T-cell (primary cell): ENCODE measurements at regions not wholly inside any gene's neighbourhood (a gene's known extent, or its start where the extent isn't known, plus 50 kb on each side); places are given as distances from the start of the nearest gene placed in this dataset.

Source experiments
- ATAC-seq, 4 experiments: fragments of 200-7000 bp in 3 of 4; fragments of 150-1000 bp in 1 of 4; cut with Tn5 transposase; replicated peaks in 1 of 4; 1 replicate in 3 of 4; 2 replicates in 1 of 4; pipeline ENCODE4 v1.10.0; 2021; ENCODE audit warnings: moderate library complexity in 3 of 4, mild to moderate bottlenecking in 2 of 4, moderate number of reproducible peaks in 1 of 4
- CTCF ChIA-PET, 2 donors: fragments of 300-600 bp; sonication (Branson Sonifier 250); formaldehyde crosslinking; loops; one replicate each; lab custom pipeline; 2022; ENCODE audit warnings: antibody characterized with exemption in 2 of 2; lab: Charles Lee
- POLR2A ChIA-PET, 2 donors: fragments of 300-600 bp; sonication (Branson Sonifier 250); formaldehyde crosslinking; loops; one replicate each; lab custom pipeline; 2022; ENCODE audit warnings: antibody characterized with exemption in 2 of 2; lab: Charles Lee
- DNase-seq, 35 experiments: peaks; one replicate each; pipeline versions ENCODE4 v3.0.0 to v3.0.0-alpha.2; 2013 to 2023
- H3K27ac ChIP-seq: one replicate; pipeline ENCODE4 v1.5.1; 2013; ENCODE audit warnings: low read length
- H3K27me3 ChIP-seq, 2 experiments: replicated peaks in 1 of 2; 1 replicate in 1 of 2; 2 replicates in 1 of 2; pipeline versions ENCODE4 v1.6.1 to v1.7.0; 2013; ENCODE audit warnings: low read length in 1 of 2, mixed read lengths in 1 of 2; ENCODE audit not compliant: control insufficient read depth in 2 of 2, insufficient read depth in 2 of 2; ENCODE audit errors: extremely low read depth in 1 of 2
- H3K36me3 ChIP-seq, 2 donors: 1 replicate in 1 of 2; 2 replicates in 1 of 2; pipeline versions ENCODE4 v1.6.1 to v1.7.0; 2013; ENCODE audit warnings: low read length in 1 of 2; ENCODE audit not compliant: control insufficient read depth in 2 of 2, insufficient read depth in 1 of 2; ENCODE audit errors: extremely low read depth in 1 of 2
- H3K4me1 ChIP-seq, 2 experiments: 1 replicate in 1 of 2; 2 replicates in 1 of 2; pipeline versions ENCODE4 v1.6.1 to v1.7.0; 2013; ENCODE audit warnings: low read length in 2 of 2, mixed read lengths in 1 of 2; ENCODE audit not compliant: insufficient read depth in 2 of 2, control insufficient read depth in 1 of 2; ENCODE audit errors: extremely low read depth in 1 of 2
- H3K4me3 ChIP-seq, 2 donors: 1 replicate in 1 of 2; 2 replicates in 1 of 2; pipeline versions ENCODE4 v1.5.1 to v1.7.0; 2013; ENCODE audit warnings: mild to moderate bottlenecking in 2 of 2, low read length in 1 of 2, moderate library complexity in 1 of 2; ENCODE audit not compliant: control insufficient read depth in 1 of 2; ENCODE audit errors: extremely low read depth in 1 of 2
- H3K9me3 ChIP-seq: 2 replicates; pipeline ENCODE4 v1.7.0; 2013
- H3K27ac Mint-ChIP-seq, 2 donors: one replicate each; pipeline ENCODE4 v1.8.0; 2020 to 2021; ENCODE audit warnings: mild to moderate bottlenecking in 2 of 2, mixed read lengths in 2 of 2
- H3K27me3 Mint-ChIP-seq, 2 donors: one replicate each; pipeline ENCODE4 v1.8.0; 2021 to 2022; ENCODE audit warnings: mixed read lengths in 2 of 2
- H3K36me3 Mint-ChIP-seq: one replicate; pipeline ENCODE4 v1.8.0; 2021; ENCODE audit warnings: mixed read lengths
- H3K4me1 Mint-ChIP-seq, 3 donors: one replicate each; pipeline ENCODE4 v1.8.0; 2020 to 2022; ENCODE audit warnings: mixed read lengths in 3 of 3, mild to moderate bottlenecking in 1 of 3
- H3K4me3 Mint-ChIP-seq, 3 donors: one replicate each; pipeline ENCODE4 v1.8.0; 2020 to 2022; ENCODE audit warnings: mild to moderate bottlenecking in 3 of 3, mixed read lengths in 3 of 3, moderate library complexity in 3 of 3
- H3K9me3 Mint-ChIP-seq, 3 donors: one replicate each; pipeline ENCODE4 v1.8.0; 2020 to 2022; ENCODE audit warnings: mixed read lengths in 3 of 3
- WGBS: methylation state at CpG from one replicate; pipeline ENCODE4 v1.1.5; 2013; ENCODE audit warnings: missing lambda C conversion rate; ENCODE audit not compliant: insufficient coverage; 5-methylcytosine and 5-hydroxymethylcytosine counted together

DNA sequence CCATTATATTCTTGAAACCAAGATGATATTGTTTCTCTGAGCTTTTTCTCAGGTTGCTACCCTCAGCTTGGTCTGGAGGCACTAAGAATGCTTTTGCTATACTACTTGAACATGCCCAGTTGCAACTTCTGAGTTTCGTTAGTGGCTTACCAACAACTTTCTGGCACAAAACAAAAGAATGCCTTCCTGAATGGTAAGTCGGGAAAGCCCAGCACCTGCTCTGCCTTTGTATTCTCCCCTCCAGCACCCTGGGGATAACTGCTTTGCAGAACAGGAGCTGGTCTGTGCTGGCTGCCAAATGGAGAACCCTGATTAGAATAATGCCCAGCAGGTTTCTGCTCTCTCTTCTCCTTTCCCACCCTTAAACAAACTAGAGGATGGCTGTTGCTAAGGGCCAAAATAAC is 149.3 kb downstream of the TGFB2 start:
- DNase-seq, result no peak
- Mint-ChIP-seq H3K4me1 (no peaks in the 10 kb centered on the region), H3K27me3 (peaks cover 2 to 8% of the 10 kb centered on the region in 2 donors), H3K9me3 (no peaks in the 10 kb centered on the region), H3K27ac (no peak overlapping the region), H3K36me3 (no peaks in the 10 kb centered on the region), H3K4me3 (no peak overlapping the region)
- Histone ChIP-seq H3K27me3 (no peaks in the 10 kb centered on the region), H3K4me1 (no peaks in the 10 kb centered on the region), H3K36me3 (no peaks in the 10 kb centered on the region), H3K9me3 (no peaks in the 10 kb centered on the region), H3K4me3 (no peak overlapping the region), H3K27ac (no peak overlapping the region)
- WGBS, result 75% methylated on average over 2 of the region's 2 CpGs
- ATAC-seq, result no peak
- POLR2A ChIA-PET, result no interaction called here
- CTCF ChIA-PET, result no interaction called here

DNA sequence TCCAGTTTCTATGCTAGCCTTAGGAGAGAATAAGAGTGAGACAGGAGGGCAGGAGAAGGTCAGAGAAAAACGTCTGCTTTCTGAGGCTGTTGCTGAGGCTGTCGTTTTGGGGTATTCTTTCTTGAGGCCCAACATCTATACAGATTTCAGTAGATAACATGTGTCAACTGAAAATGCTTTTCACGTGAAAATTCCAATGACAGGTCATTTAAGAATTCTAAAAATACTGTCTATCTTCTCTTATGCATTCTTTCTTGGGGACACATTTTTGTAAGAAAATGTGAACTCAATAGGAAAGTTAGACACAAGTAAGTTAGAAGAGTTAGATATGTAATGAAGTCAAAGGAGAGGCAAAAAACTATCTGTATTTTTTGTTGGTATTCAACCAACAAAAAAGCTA is 150.8 kb downstream of the TGFB2 start:
- DNase-seq (no peak), ATAC-seq (no peak)
- no CpG with 5 or more reads among the region's 3 CpGs for WGBS
- no peaks in the 10 kb centered on the region for H3K4me1 Mint-ChIP-seq
- ChIA-PET POLR2A (no interaction called here), CTCF (interaction anchor here in 1 of 2 donors (0.8 kb wide), 1 partner anchor 882 kb away, joined by 4 read pairs; no protein-coding TSS in a partner anchor)
- no peaks in the 10 kb centered on the region for H3K4me1 ChIP-seq
- no peaks in the 10 kb centered on the region for H3K27me3 ChIP-seq
- H3K4me3 ChIP-seq, result no peak overlapping the region
- no peaks in the 10 kb centered on the region for H3K9me3 ChIP-seq
- H3K4me3 Mint-ChIP-seq, result no peak overlapping the region
- H3K36me3 Mint-ChIP-seq, result no peaks in the 10 kb centered on the region
- no peak overlapping the region for H3K27ac ChIP-seq
- peaks cover 4 to 13% of the 10 kb centered on the region in 2 donors for H3K27me3 Mint-ChIP-seq
- no peaks in the 10 kb centered on the region for H3K36me3 ChIP-seq
- H3K9me3 Mint-ChIP-seq, result no peaks in the 10 kb centered on the region
- H3K27ac Mint-ChIP-seq, result no peak overlapping the region

DNA sequence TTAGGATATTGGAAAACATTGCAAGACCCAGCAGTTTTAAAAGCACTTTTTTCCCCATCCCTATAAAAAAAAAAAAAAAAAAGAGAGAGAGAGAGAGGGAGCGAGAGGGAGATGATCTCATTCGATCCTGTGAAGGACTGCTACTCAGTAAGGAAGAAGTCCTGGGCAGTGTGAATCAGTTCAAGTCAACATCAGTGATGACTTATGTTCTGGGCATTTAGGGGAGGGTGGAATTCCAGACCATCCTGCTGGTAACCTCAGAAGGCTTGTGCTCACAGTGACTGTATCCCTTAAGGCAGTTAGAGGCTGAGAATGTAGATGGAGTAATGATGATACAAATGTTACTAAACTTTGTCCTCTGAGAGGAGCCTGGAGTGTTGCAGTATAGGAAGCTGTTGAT is 151.4 kb downstream of the TGFB2 start:
- Mint-ChIP-seq H3K27ac (no peak overlapping the region), H3K27me3 (peaks cover 6 to 15% of the 10 kb centered on the region in 2 donors), H3K4me1 (no peaks in the 10 kb centered on the region), H3K4me3 (no peak overlapping the region), H3K36me3 (no peaks in the 10 kb centered on the region), H3K9me3 (no peaks in the 10 kb centered on the region)
- Histone ChIP-seq H3K4me1 (no peaks in the 10 kb centered on the region), H3K27ac (no peak overlapping the region), H3K4me3 (no peak overlapping the region), H3K9me3 (no peaks in the 10 kb centered on the region), H3K27me3 (no peaks in the 10 kb centered on the region), H3K36me3 (no peaks in the 10 kb centered on the region)
- no peak for DNase-seq
- 100% methylated on average over 1 of the region's 2 CpGs for WGBS
- ChIA-PET POLR2A (no interaction called here), CTCF (interaction anchor here in 1 of 2 donors (0.8 kb wide), 1 partner anchor 883 kb away, joined by 4 read pairs; no protein-coding TSS in a partner anchor)
- ATAC-seq, result no peak

DNA sequence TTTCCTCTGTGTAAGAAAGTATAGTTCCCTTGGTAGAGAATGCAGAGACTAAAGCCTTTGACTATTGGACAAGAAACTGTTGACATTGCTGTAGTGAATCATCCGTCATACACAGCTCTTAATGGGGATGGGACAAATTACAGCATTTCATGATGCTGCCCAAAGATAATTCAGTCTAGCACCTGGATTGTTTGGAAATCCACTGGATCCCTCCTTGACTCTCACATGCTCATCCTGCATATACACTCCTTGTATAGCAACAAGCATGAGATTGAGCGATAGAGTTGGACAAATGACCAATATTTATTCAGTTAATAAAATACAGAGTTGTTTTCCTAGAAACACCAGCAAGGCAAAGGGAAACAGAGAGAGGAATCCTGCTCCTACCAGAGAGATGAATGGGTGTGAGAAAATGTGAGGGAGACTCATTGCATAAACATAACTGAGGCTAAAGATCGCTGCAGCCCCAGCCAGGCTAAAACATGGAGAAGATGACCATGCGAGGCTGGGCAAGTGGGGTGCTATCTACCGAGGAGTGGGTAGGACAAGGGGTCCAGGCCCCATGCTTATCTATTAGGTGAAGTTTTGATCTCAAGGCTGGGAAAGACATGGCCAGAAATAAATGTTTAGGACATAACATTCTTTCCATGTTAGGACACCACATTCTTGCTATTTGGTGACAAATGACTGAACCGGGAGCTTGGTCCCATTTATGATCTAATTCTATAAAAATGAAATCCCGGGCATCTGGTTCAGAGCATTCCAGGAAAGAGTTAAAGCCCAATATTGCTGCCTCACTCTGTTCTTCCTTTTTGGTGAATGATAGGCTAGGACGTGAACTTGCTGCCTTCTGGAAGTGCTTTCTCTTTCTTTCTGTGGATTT is 153.2 kb downstream of the TGFB2 start:
- Histone ChIP-seq H3K4me3 (no peak overlapping the region), H3K27me3 (no peaks in the 10 kb centered on the region), H3K9me3 (no peaks in the 10 kb centered on the region), H3K4me1 (no peaks in the 10 kb centered on the region), H3K36me3 (no peaks in the 10 kb centered on the region), H3K27ac (no peak overlapping the region)
- ChIA-PET POLR2A (interaction anchor here in 1 of 2 donors (0.6 kb wide), 1 partner anchor 23 kb away, joined by 3 read pairs; no protein-coding TSS in a partner anchor), CTCF (no interaction called here)
- DNase-seq (no peak), ATAC-seq (no peak)
- 82% methylated on average over 4 of the region's 8 CpGs for WGBS
- H3K27ac Mint-ChIP-seq, result no peak overlapping the region
- no peaks in the 10 kb centered on the region for H3K9me3 Mint-ChIP-seq
- H3K27me3 Mint-ChIP-seq, result peaks cover 4 to 13% of the 10 kb centered on the region in 2 donors
- H3K4me3 Mint-ChIP-seq, result no peak overlapping the region
- no peaks in the 10 kb centered on the region for H3K36me3 Mint-ChIP-seq
- no peaks in the 10 kb centered on the region for H3K4me1 Mint-ChIP-seq

DNA sequence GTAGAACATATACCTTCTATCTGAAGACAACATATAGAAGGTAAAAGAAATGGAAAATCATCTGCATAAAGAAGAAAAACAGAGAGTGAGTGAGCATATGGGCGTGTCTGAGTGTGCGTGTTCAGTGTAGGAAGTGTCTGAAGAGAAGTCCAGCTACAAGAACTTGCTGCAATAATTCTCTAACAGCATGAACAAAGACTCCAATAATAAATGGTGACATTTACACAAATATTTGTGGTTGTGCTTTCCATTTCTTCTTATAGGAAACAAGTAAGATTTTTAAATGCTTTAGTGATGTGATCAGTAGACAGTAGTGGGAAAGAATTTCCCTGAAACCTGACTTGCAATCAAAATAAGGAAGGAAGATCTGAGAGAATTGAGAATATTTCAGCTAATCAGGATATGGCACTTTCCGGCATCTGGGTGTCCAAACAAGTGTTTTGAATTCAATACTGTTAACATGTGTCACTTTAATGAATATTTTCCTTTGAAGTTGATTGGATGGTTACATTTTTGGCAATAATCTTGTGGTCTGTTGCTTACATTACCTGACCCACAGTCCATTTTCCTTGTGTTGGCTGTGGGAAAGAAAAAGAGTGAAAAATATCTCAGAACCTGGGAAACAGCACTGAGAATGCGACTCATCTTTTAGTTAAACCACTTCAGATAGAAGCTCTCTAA is 154.0 kb downstream of the TGFB2 start:
- Histone ChIP-seq H3K9me3 (no peaks in the 10 kb centered on the region), H3K4me1 (no peaks in the 10 kb centered on the region), H3K36me3 (no peaks in the 10 kb centered on the region), H3K4me3 (no peak overlapping the region), H3K27ac (no peak overlapping the region), H3K27me3 (no peaks in the 10 kb centered on the region)
- ChIA-PET CTCF (no interaction called here), POLR2A (interaction anchor here in 1 of 2 donors (0.6 kb wide), 2 partner anchors 22 to 1809 kb away, joined by 3 to 4 read pairs; no protein-coding TSS in a partner anchor)
- no peaks in the 10 kb centered on the region for H3K36me3 Mint-ChIP-seq
- WGBS, result 33% methylated on average over 1 of the region's 4 CpGs
- peaks cover 4 to 17% of the 10 kb centered on the region in 2 donors for H3K27me3 Mint-ChIP-seq
- peaks cover 0 to 4% (median 0%) of the 10 kb centered on the region in 3 donors for H3K9me3 Mint-ChIP-seq
- H3K27ac Mint-ChIP-seq, result no peak overlapping the region
- no peak overlapping the region for H3K4me3 Mint-ChIP-seq
- DNase-seq, result no peak
- H3K4me1 Mint-ChIP-seq, result no peaks in the 10 kb centered on the region
- ATAC-seq, result no peak

DNA sequence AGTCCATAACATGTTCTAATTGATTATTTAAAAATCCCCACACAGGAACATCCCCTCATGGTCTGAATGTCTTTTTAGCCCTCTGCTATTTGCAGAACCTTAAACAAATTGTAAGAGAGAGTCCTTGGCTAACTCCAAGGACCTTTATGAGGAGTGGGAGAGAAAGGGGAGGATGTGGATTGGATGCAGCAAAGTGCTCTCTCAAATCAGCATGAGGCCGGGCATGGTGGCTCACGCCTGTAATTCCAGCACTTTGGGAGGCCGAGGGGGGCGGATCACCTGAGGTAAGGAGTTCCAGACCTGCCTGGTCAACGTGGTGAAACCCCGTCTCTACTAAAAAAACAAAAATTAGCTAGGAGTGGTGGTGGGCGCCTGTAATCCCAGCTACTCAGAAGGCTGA is 154.8 kb downstream of the TGFB2 start:
- Histone ChIP-seq H3K9me3 (no peaks in the 10 kb centered on the region), H3K4me3 (no peak overlapping the region), H3K27ac (no peak overlapping the region), H3K36me3 (no peaks in the 10 kb centered on the region), H3K4me1 (no peaks in the 10 kb centered on the region), H3K27me3 (no peaks in the 10 kb centered on the region)
- DNase-seq (no peak), ATAC-seq (no peak)
- Mint-ChIP-seq H3K36me3 (no peaks in the 10 kb centered on the region), H3K4me1 (no peaks in the 10 kb centered on the region), H3K27ac (no peak overlapping the region), H3K27me3 (peaks cover 4 to 17% of the 10 kb centered on the region in 2 donors), H3K9me3 (peaks cover 0 to 4% (median 0%) of the 10 kb centered on the region in 3 donors), H3K4me3 (no peak overlapping the region)
- WGBS, result 100% methylated on average over 1 of the region's 7 CpGs
- ChIA-PET CTCF (no interaction called here), POLR2A (interaction anchor here in 1 of 2 donors (0.6 kb wide), 1 partner anchor 1809 kb away, joined by 4 read pairs; no protein-coding TSS in a partner anchor)
